Neuronal stem cell (in vitro differentiated cells): ENCODE measurements at regions not wholly inside any gene's neighbourhood (a gene's known extent, or its start where the extent isn't known, plus 50 kb on each side); places are given as distances from the start of the nearest gene placed in this dataset.
"Not testable (repeated sequence)": the region's sequence is repeated elsewhere in the genome, so short reads cannot be mapped to it uniquely, and the experiment has no call there.

Experiments used
- DNase-seq: peaks from one replicate; pipeline ENCODE4 v3.0.0-alpha.2; 2013; ENCODE audit warnings: low spot score
- H2AFZ ChIP-seq: one replicate; pipeline ENCODE4 v1.6.1; 2013; ENCODE audit warnings: mild to moderate bottlenecking, low read length, inconsistent platforms
- H2AK5ac ChIP-seq: 2 replicates; pipeline ENCODE4 v1.6.1; 2013; ENCODE audit warnings: low read depth, mild to moderate bottlenecking, inconsistent platforms, low read length, moderate library complexity, mixed read lengths
- H2BK120ac ChIP-seq: 2 replicates; pipeline ENCODE4 v1.6.1; 2013; ENCODE audit warnings: low read depth, mild to moderate bottlenecking, inconsistent platforms, low read length, moderate library complexity, mixed read lengths
- H2BK12ac ChIP-seq: one replicate; pipeline ENCODE4 v1.6.1; 2013; ENCODE audit warnings: low read length, inconsistent platforms
- H2BK15ac ChIP-seq: 2 replicates; pipeline ENCODE4 v1.6.1; 2013; ENCODE audit warnings: mild to moderate bottlenecking, low read length, inconsistent platforms, mixed read lengths
- H2BK5ac ChIP-seq: one replicate; pipeline ENCODE4 v1.6.1; 2013; ENCODE audit warnings: inconsistent platforms, mild to moderate bottlenecking, low read length, moderate library complexity
- H3K14ac ChIP-seq: one replicate; pipeline ENCODE4 v1.6.1; 2013; ENCODE audit warnings: low read length, inconsistent platforms
- H3K18ac ChIP-seq: 2 replicates; pipeline ENCODE4 v1.6.1; 2013; ENCODE audit warnings: low read length, inconsistent platforms
- H3K23ac ChIP-seq: 2 replicates; pipeline ENCODE4 v1.6.1; 2013; ENCODE audit warnings: low read depth, mild to moderate bottlenecking, mixed read lengths, low read length, inconsistent platforms; ENCODE audit not compliant: poor library complexity
- H3K27ac ChIP-seq: replicated peaks from 3 replicates; pipeline ENCODE4 v1.5.1; 2013; ENCODE audit warnings: low read length, inconsistent platforms
- H3K27me3 ChIP-seq, 3 experiments: 2 replicates each; pipeline ENCODE4 v1.6.1; 2013; ENCODE audit warnings: low read length in 3 of 3, mild to moderate bottlenecking in 2 of 3, inconsistent platforms in 1 of 3, low read depth in 1 of 3, mixed read lengths in 1 of 3, moderate library complexity in 1 of 3; ENCODE audit not compliant: control insufficient read depth in 3 of 3, insufficient read depth in 3 of 3
- H3K36me3 ChIP-seq, 2 donors: replicated peaks in 1 of 2; 2 replicates each; pipeline ENCODE4 v1.6.1; 2013; ENCODE audit warnings: low read length in 2 of 2; ENCODE audit not compliant: control insufficient read depth in 2 of 2, insufficient read depth in 2 of 2
- H3K4ac ChIP-seq: 2 replicates; pipeline ENCODE4 v1.6.1; 2013; ENCODE audit warnings: inconsistent platforms, mild to moderate bottlenecking, low read length, moderate library complexity
- H3K4me1 ChIP-seq, 2 donors: 1 replicate in 1 of 2; 2 replicates in 1 of 2; pipeline ENCODE4 v1.6.1; 2013; ENCODE audit warnings: low read length in 2 of 2, low read depth in 1 of 2; ENCODE audit not compliant: control insufficient read depth in 2 of 2, insufficient read depth in 1 of 2
- H3K4me2 ChIP-seq: one replicate; pipeline ENCODE4 v1.6.1; 2013; ENCODE audit warnings: mild to moderate bottlenecking, low read length, inconsistent platforms; ENCODE audit not compliant: insufficient read depth, poor library complexity, severe bottlenecking
- H3K4me3 ChIP-seq, 2 donors: 2 replicates each; pipeline ENCODE4 v1.5.1; 2013; ENCODE audit warnings: low read length in 2 of 2, mild to moderate bottlenecking in 2 of 2, inconsistent platforms in 1 of 2, moderate library complexity in 1 of 2
- H3K79me1 ChIP-seq: one replicate; pipeline ENCODE4 v1.6.1; 2013; ENCODE audit warnings: low read depth, mild to moderate bottlenecking, inconsistent platforms, low read length, moderate library complexity
- H3K9ac ChIP-seq: one replicate; pipeline ENCODE4 v1.6.1; 2013; ENCODE audit warnings: mild to moderate bottlenecking, low read depth, low read length, inconsistent platforms; ENCODE audit not compliant: poor library complexity
- H3K9me3 ChIP-seq, 2 donors: replicated peaks in 1 of 2; 2 replicates each; pipeline versions ENCODE3 to v1.6.1; 2013; ENCODE audit warnings: low read length in 2 of 2, mild to moderate bottlenecking in 2 of 2, inconsistent platforms in 1 of 2, low read depth in 1 of 2, mixed read lengths in 1 of 2, moderate library complexity in 1 of 2; ENCODE audit not compliant: control insufficient read depth in 2 of 2, insufficient read depth in 1 of 2
- H4K8ac ChIP-seq: one replicate; pipeline ENCODE4 v1.6.1; 2013; ENCODE audit warnings: low read depth, mild to moderate bottlenecking, inconsistent platforms, low read length, moderate library complexity
- H4K91ac ChIP-seq: one replicate; pipeline ENCODE4 v1.6.1; 2013; ENCODE audit warnings: low read length, low read depth, mild to moderate bottlenecking, inconsistent platforms; ENCODE audit not compliant: poor library complexity
- WGBS, 2 donors: extraction: QIAGEN DNeasy Blood & Tissue Kit; methylation state at CpG; one replicate each; pipeline ENCODE4 v1.1.7; 2013; ENCODE audit warnings: missing lambda C conversion rate in 2 of 2, mixed read lengths in 1 of 2; ENCODE audit not compliant: insufficient read length in 2 of 2, insufficient replicate concordance in 1 of 2; ENCODE audit errors: extremely low coverage in 2 of 2; 5-methylcytosine and 5-hydroxymethylcytosine counted together

DNA sequence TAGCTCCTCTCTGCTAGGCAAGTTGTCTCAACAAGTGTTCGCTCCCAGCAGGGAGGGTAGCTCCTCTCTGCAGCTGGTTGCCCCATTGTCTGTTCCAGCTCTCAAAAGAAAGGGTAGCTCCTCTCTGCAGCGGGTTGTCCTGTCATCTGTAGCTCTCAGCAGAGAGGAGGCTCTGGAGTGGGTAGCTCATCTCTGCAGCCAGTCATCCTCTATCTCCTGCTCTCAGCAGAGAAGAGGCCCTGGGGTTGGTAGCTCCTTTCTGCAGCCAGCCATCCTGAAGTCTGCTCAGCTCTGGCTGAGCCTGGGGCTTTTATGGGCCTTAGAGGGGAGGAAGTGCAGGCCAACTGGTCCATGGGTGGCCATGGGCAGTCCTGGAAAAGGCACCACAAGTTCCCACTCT lies 342.7 kb downstream of the PTTG2 start:
- Histone ChIP-seq H3K4me1 (no peaks in the 10 kb centered on the region), H3K27me3 (no peaks in the 10 kb centered on the region), H2BK12ac (no peak overlapping the region), H2AK5ac (no peak overlapping the region), H3K23ac (no peak overlapping the region), H3K4me3 (no peak overlapping the region), H3K4me2 (no peak overlapping the region), H3K18ac (no peak overlapping the region), H2BK120ac (peak overlapping the region; percentile 41), H3K79me1 (no peaks in the 10 kb centered on the region), H3K9ac (no peak overlapping the region), H2BK5ac (no peak overlapping the region), H2BK15ac (peak overlapping the region; percentile 0), H3K14ac (no peak overlapping the region), H2AFZ (no peak overlapping the region), H3K9me3 (peaks cover 12 to 27% of the 10 kb centered on the region in 2 donors), H4K8ac (no peak overlapping the region), H4K91ac (no peak overlapping the region), H3K36me3 (no peaks in the 10 kb centered on the region), H3K4ac (no peak overlapping the region), H3K27ac (no peak overlapping the region)
- no CpG with 5 or more reads among the region's 2 CpGs for WGBS, 2 donors
- no peak for DNase-seq

DNA sequence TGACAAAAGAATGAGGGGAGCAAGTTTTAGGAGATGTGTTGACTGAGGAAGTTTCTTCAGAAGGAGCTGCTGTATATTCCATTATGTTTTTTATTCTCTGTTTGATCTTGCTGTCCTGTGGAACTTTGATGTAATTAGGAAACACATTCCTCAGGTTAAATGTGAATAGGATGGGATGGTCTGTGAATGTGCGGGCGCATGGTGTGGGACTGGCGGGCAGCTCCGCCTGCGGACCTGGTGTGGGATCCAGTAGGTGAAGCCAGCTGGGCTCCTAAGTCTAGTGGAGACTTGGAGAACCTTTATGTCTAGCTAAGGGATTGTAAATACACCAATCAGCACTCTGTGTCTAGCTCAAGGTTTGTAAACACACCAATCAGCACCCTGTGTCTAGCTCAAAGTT lies 344.3 kb downstream of the PTTG2 start:
- not testable (repeated sequence) for H3K9ac ChIP-seq, H2BK12ac ChIP-seq, H2BK120ac ChIP-seq, H3K4ac ChIP-seq, H4K91ac ChIP-seq, H3K27me3 ChIP-seq, H3K27ac ChIP-seq, H3K23ac ChIP-seq, H2AK5ac ChIP-seq, H3K4me3 ChIP-seq, H2AFZ ChIP-seq, H3K18ac ChIP-seq, H3K36me3 ChIP-seq, H3K79me1 ChIP-seq, DNase-seq, H3K4me1 ChIP-seq, H3K14ac ChIP-seq, H2BK5ac ChIP-seq, H3K4me2 ChIP-seq, H4K8ac ChIP-seq, H2BK15ac ChIP-seq
- WGBS, 2 donors = no CpG with 5 or more reads among the region's 5 CpGs
- H3K9me3 ChIP-seq = peaks cover 6 to 14% of the 10 kb centered on the region in 2 donors

- no peak overlapping the region for H3K4me2 ChIP-seq
- no peak overlapping the region for H3K4ac ChIP-seq
- H3K23ac ChIP-seq = no peak overlapping the region
- DNase-seq = no peak
- peaks cover 0 to 4% of the 10 kb centered on the region in 2 donors for H3K4me1 ChIP-seq
- H4K91ac ChIP-seq = no peak overlapping the region
- no peak overlapping the region for H4K8ac ChIP-seq
- no peak overlapping the region for H2BK5ac ChIP-seq
- peaks cover 6 to 11% of the 10 kb centered on the region in 2 donors for H3K9me3 ChIP-seq
- H3K36me3 ChIP-seq = no peaks in the 10 kb centered on the region
- no peak overlapping the region for H2BK15ac ChIP-seq
- no peak overlapping the region for H3K18ac ChIP-seq
- H3K4me3 ChIP-seq = no peak overlapping the region
- H3K27me3 ChIP-seq = no peaks in the 10 kb centered on the region
- H2BK12ac ChIP-seq = no peak overlapping the region
- H2AK5ac ChIP-seq = no peak overlapping the region
- WGBS, 2 donors = no CpG with 5 or more reads among the region's 3 CpGs
- no peak overlapping the region for H3K14ac ChIP-seq
- H2BK120ac ChIP-seq = no peak overlapping the region
- no peak overlapping the region for H3K9ac ChIP-seq
- H3K79me1 ChIP-seq = no peaks in the 10 kb centered on the region
- no peak overlapping the region for H3K27ac ChIP-seq
- no peak overlapping the region for H2AFZ ChIP-seq
These were observed 346.4 kb downstream of the PTTG2 start for GRCh38 chr4:38306482-38307071.

- Histone ChIP-seq H2BK12ac (no peak overlapping the region), H4K8ac (no peak overlapping the region), H4K91ac (no peak overlapping the region), H3K79me1 (no peaks in the 10 kb centered on the region), H2BK5ac (no peak overlapping the region), H3K4ac (no peak overlapping the region), H2AFZ (no peak overlapping the region), H3K4me2 (no peak overlapping the region), H3K4me1 (peaks cover 0 to 4% of the 10 kb centered on the region in 2 donors), H3K18ac (no peak overlapping the region), H3K23ac (no peak overlapping the region), H3K9ac (no peak overlapping the region), H3K9me3 (peaks cover 0 to under 1% of the 10 kb centered on the region in 2 donors), H2AK5ac (no peak overlapping the region), H3K36me3 (no peaks in the 10 kb centered on the region), H3K27ac (no peak overlapping the region), H2BK15ac (no peak overlapping the region), H3K27me3 (no peaks in the 10 kb centered on the region), H3K14ac (no peak overlapping the region), H3K4me3 (no peak overlapping the region), H2BK120ac (no peak overlapping the region)
- no peak for DNase-seq
- no CpG with 5 or more reads among the region's 5 CpGs for WGBS, 2 donors
These were observed 348.6 kb downstream of the PTTG2 start for GRCh38 chr4:38308728-38309311.
